HG02981 (cell line): ENCODE measurements at regions not wholly inside any gene's neighbourhood (a gene's known extent, or its start where the extent isn't known, plus 50 kb on each side); places are given as distances from the start of the nearest gene placed in this dataset.

Source experiments
- ATAC-seq: cut with Tn5 transposase; IDR thresholded peaks from one replicate; pipeline ENCODE4 v1.9.1; 2021; ENCODE audit warnings: mild to moderate bottlenecking, moderate library complexity; ENCODE audit not compliant: unreplicated experiment

DNA sequence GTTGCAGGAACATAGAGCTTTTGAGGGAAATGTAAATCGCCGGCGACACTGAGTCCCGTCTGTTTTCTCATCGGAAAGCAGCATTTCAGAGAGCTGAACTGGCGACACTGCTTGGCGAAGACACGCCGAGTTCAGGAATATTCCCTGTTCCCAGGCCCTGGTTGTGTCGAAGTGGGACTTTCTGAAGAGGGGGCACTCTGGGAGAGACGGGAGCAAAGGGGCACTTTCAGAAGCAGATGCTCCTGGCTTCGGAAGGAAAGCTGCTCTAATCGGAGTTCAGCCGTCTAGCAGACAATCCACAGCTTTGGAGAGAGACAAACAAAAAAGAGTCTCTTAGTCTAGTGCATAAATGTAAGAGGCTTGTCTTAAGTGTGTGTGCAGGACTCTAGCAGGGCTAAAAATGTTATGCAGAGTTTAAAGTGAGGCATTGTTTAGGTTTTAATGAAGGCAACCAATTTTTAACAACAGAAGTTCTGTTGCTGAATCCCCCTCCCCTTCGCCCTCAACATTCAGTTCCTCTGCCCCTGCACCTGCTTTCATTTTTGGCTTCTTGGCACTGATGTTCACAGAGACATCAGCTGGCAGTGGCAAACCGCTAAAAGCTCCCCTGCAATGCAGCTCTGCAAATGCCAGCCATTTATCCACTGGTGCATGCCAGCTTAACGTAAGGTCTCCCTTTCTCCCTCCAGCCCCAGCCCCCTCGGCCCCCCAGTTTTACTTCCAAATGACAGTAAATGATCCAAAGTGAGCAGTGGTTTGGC lies 289.5 kb upstream of the MPDZ start:
- no peak for ATAC-seq

DNA sequence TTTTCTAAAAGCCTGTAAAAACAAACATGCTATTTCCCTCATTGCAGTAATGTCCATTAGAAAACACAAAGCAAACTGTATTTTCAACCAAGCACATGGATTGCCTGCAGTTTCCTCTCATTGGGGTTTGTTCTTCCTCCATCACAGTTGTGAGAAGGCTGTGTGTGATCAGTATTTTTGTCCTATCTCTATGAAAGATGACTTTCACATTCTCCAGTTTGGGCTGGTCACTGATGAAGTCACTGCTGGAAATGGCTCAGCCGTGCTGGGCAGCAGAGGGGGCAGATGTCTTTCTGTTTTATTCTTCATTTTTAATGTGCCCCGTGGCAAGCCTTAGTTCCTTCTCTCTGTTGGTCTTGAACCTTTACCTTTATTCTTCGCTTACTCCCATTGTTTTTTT lies 288.9 kb upstream of the MPDZ start:
- ATAC-seq: no peak

DNA sequence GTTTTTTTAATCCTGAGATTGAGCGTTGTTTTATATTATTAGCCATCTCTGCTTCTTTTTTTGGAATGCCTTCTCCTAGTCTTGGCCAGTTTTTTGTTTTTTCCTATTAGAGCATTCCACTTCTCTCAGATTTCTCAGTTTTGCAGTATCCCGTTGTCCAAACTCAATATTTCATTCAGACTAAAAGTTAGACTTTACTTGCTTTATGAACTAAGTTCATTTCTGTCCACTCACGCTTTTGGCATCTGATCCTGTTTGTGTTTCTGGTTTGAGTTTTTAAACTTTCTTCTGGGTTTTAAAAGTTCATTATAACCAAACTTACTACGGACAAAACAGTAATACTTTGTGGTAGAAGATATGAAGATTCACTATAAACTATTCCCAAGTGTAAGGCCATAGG lies 288.3 kb upstream of the MPDZ start:
- no peak for ATAC-seq

DNA sequence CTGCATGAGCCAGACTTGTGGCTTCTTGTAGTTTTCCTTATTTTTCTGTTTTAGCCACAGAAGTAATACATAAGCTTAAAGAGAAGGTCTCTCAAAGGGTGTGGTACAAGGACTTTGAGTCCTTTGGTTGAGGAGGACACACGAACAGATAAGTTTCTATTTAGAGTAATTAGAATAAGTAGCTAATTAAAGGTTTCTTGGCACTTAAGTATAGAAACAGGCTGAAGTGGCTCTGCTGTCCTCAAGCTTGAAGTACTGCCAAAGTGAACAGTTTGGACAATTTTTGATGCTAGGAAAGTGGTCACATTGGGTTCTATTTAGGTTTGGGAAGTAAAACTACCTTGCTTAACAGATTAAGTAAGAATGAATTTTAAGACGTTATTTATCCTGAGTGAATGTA lies 278.3 kb upstream of the MPDZ start:
- no peak for ATAC-seq

- ATAC-seq: no peak
These were observed 277.2 kb upstream of the MPDZ start for GRCh38 chr9:13556656-13557055.

DNA sequence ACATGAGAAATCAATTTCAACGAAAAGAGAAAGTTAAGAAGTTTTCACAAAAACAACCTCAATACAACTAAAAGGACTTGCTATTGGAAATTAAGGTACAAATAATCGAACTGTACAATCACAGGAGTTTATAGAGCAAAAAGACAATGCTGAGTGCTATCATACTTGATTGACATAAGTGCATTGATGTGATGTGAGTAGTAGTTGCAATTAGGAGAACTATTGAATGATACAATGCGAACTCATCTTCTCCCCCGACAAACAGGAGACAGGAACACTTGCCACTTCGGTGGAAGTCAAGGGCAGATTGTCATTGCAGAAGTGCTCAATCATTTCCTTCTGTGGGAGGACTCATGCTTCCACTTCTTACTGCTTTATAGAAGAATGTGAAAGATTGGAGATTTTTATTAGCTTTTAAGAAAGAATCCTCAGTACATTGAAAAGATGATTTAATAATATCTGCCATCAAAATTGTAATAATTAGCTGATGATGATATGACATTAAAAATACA lies 276.6 kb upstream of the MPDZ start:
- ATAC-seq: no peak

DNA sequence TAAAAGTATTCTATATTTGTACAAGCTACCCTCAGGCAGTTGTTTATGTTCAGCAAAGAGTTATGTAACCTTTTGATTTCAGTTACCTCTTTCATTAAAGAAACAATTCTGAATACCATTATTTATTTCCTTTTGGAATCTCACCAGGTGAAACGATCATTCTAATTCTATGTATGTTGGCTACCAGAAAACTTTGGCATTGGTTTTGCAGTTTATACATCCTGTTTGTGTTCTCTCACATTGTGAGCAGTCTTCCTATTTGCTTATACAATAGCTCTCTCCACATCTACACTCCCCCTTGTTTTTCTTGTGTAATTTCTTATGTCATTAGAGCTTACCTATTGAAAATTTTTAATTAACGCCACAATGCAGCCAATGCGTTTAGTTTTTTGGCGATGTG lies 276.0 kb upstream of the MPDZ start:
- no peak for ATAC-seq

- no peak for ATAC-seq
These were observed 275.1 kb upstream of the MPDZ start for GRCh38 chr9:13554626-13555025.

DNA sequence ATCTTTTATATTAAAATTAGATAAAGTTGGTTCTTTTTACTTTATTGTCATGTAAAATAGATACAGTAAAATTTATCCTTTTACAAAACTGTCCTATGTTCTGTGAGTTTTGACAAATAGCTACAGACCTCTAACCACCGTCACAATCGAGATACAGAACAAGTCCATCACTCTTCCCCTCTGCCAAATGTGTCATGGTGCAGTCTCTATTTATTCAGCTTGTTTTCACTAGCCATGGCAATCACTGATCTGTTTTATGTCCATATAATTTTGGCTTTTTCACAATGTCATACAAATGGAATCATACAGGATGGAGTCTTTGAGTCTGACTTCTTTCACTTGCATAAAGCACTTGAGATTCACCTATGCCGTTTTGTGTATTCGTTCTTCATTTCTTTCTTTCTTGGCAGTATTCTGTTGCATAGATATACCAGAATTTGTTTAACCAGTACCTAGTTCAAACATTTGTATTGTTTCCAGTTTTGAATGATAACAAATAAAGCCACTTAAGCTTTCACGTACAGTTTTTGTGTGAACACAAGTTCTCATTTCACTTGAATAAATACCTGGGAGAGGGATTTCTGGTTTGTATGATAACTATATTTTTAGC lies 273.2 kb upstream of the MPDZ start:
- no peak for ATAC-seq

DNA sequence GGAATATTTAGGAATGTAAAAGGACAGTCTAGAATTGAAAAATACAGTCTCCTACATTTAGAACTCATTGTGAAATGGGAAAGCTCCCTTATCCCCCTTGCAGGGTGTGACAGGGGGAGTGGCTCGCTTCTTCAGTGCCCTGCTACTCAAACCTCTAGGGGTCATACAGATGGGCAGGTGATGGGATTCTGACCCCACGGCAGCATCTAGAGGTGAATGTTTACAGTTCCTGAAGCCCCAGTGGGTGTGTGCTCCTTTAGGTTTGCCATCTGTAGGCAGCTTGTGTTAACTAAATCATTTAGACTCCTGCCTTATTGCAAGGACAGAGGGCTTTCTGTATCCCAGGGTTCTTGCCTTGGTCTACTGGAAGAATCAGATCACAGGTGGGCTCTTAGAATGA lies 271.0 kb upstream of the MPDZ start:
- ATAC-seq: no peak

- no peak for ATAC-seq
These were observed 269.0 kb upstream of the MPDZ start for GRCh38 chr9:13548535-13548934.

DNA sequence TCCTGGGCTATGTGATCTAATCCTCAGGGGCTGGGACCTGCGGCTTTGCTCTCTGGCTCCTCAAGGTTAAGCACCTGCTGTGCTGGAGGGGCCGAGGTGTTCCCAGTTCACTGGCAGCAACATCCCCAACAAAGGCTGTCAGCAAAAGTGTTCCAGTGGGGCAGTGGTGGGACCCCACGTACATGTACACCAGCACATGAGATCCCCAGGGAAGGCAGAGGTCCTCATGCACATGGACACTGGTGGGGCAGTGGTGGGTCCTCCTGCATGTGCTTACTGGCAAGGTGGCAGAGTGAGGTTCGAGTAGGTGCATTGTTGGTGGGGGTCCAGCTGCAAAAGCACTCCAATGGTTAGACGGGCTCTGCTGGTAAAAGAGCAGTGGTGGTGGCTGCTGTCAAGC lies 255.6 kb upstream of the MPDZ start:
- no peak for ATAC-seq

GRCh38 chr9:13534006-13534405 lies 254.5 kb upstream of the MPDZ start:
- ATAC-seq: no peak

GRCh38 chr9:13532407-13532806 lies 252.9 kb upstream of the MPDZ start:
- ATAC-seq: no peak

- ATAC-seq: no peak
These were observed 250.0 kb upstream of the MPDZ start for GRCh38 chr9:13529321-13530104.

DNA sequence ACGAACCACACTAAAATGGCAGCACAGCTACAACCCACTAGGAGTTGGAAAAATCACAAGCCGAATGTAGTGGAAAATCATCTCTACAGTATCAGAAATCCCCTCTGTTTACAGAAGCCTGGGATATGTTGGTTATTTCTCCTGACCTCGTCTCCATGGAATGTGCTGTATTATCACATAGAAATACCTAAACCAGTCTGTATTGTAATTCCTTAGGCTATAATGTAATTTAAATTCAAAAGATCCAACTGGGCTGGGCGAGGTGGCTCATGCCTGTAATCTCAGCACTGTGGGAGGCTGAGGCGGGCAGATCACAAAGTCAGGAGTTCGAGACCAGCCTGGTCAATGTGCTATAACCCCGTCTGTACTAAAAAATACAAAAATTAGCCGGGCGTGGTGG lies 244.8 kb upstream of the MPDZ start:
- ATAC-seq: no peak

GRCh38 chr9:13520069-13520468 lies 240.6 kb upstream of the MPDZ start:
- no peak for ATAC-seq

GRCh38 chr9:13513716-13514444 lies 234.4 kb upstream of the MPDZ start:
- ATAC-seq: no peak

- no peak for ATAC-seq
These were observed 233.8 kb upstream of the MPDZ start for GRCh38 chr9:13513286-13513685.

DNA sequence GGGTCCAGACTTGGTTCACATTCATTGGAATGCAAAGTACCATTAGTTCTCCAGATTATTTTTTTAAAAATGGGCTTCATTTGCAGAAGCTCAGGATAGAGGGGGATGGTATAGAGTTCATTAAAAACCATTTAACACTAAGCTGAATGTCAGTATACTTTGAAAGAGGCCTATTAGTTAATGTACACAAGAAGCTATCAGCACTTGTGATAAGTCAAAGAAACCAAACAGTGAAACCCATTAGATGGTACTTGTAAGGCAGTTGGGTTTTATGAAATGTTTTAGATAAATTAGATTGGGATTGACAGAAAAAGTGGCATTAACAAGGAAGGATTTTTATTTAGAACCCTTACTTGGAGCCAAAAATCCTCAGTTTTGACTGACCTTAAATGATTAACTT lies 229.2 kb upstream of the MPDZ start:
- no peak for ATAC-seq

- ATAC-seq: no peak
These were observed 228.6 kb upstream of the MPDZ start for GRCh38 chr9:13508086-13508485.
